GM12878 (cell line): ENCODE measurements at regions not wholly inside any gene's neighbourhood (a gene's known extent, or its start where the extent isn't known, plus 50 kb on each side); places are given as distances from the start of the nearest gene placed in this dataset.

ENCODE experiments used
- ATAC-seq: fragments of 200-7000 bp; cut with Tn5 transposase; 3 replicates; pipeline ENCODE4 v1.9.1; 2020; ENCODE audit warnings: mild to moderate bottlenecking, moderate library complexity
- BruUV-seq: library from RNA; stranded (reverse); fragments of 400-500 nt; replicated peaks from 2 replicates; lab custom pipeline; 2021; lab: Mats Ljungman, UMichigan
- CTCF ChIA-PET: fragments of 300-600 bp; sonication (Branson Sonifier 250); formaldehyde crosslinking; extraction: SDS; loops from one replicate; lab custom pipeline; 2021; ENCODE audit warnings: inconsistent platforms; lab: Yijun Ruan, JAX
- POLR2A ChIA-PET: fragments of 350-600 bp; formaldehyde crosslinking; extraction: SDS; loops from one replicate; lab custom pipeline; 2021; ENCODE audit warnings: inconsistent platforms; lab: Charles Lee
- RAD21 ChIA-PET: fragments of 300-600 bp; sonication (Branson Sonifier 250); formaldehyde crosslinking; loops from one replicate; lab custom pipeline; 2023; ENCODE audit warnings: antibody characterized with exemption; ENCODE audit not compliant: unreplicated experiment; lab: Charles Lee
- SMC1A ChIA-PET: fragments of 300-600 bp; sonication (Branson Sonifier 250); formaldehyde crosslinking; loops from one replicate; lab custom pipeline; 2023; ENCODE audit not compliant: unreplicated experiment, uncharacterized antibody; lab: Charles Lee
- DNase-seq: peaks from one replicate; pipeline ENCODE4 v3.0.0-alpha.2; 2011; ENCODE audit warnings: low read depth, low spot score
- FAIRE-seq: peaks from 3 replicates; lab custom pipeline; 2011; peaks lifted over from hg19 to GRCh38; lab: Jason Lieb, UNC
- H2AFZ ChIP-seq: 2 replicates; pipeline ENCODE4 v1.6.0; 2011; ENCODE audit warnings: low read depth, low read length, control low read depth; ENCODE audit not compliant: control insufficient read depth
- H3K27ac ChIP-seq: 2 replicates; pipeline ENCODE4 v1.5.1; 2011; ENCODE audit warnings: control low read depth; ENCODE audit not compliant: control insufficient read depth, insufficient read depth
- H3K27me3 ChIP-seq, 2 experiments: replicated peaks in 1 of 2; 2 replicates each; pipeline versions ENCODE4 v1.6.0 to v1.6.1; 2011; ENCODE audit warnings: low read length in 1 of 2; ENCODE audit not compliant: control insufficient read depth in 2 of 2, insufficient read depth in 2 of 2
- H3K36me3 ChIP-seq, 2 experiments: 2 replicates each; pipeline ENCODE4 v1.5.1; 2011; ENCODE audit warnings: low read length in 1 of 2; ENCODE audit not compliant: control insufficient read depth in 2 of 2, insufficient read depth in 2 of 2
- H3K4me1 ChIP-seq: 2 replicates; pipeline ENCODE4 v1.6.1; 2011; ENCODE audit warnings: mild to moderate bottlenecking, low read length, moderate library complexity, mixed read lengths; ENCODE audit not compliant: control insufficient read depth, insufficient read depth
- H3K4me2 ChIP-seq: 2 replicates; pipeline ENCODE4 v1.6.0; 2011; ENCODE audit warnings: control low read depth; ENCODE audit not compliant: control insufficient read depth, insufficient read depth
- H3K4me3 ChIP-seq: fragments of 200-600 bp; sonication (generic); 2 replicates; pipeline ENCODE4 v1.5.1; 2016
- H3K79me2 ChIP-seq: 2 replicates; pipeline ENCODE4 v1.6.0; 2011; ENCODE audit warnings: low read length; ENCODE audit not compliant: control insufficient read depth, insufficient read depth
- H3K9ac ChIP-seq: 2 replicates; pipeline ENCODE4 v1.8.0; 2011; ENCODE audit warnings: low read length, control low read depth, mixed read lengths; ENCODE audit not compliant: control insufficient read depth, insufficient read depth
- H3K9me3 ChIP-seq: replicated peaks from 3 replicates; pipeline ENCODE4 v1.5.1; 2011; ENCODE audit warnings: mild to moderate bottlenecking, low read length; ENCODE audit not compliant: control insufficient read depth, insufficient read depth
- H4K20me1 ChIP-seq: 2 replicates; pipeline ENCODE4 v1.6.0; 2011; ENCODE audit not compliant: control insufficient read depth, insufficient read depth
- CBFB ChIP-seq: IDR thresholded peaks from 2 replicates; pipeline ENCODE4 v1.6.1; 2016; ENCODE audit warnings: antibody characterized with exemption, low read depth
- EGR1 ChIP-seq, 2 experiments: IDR thresholded peaks; 1 replicate in 1 of 2; 2 replicates in 1 of 2; pipeline ENCODE4 v1.6.1; 2011 to 2012; ENCODE audit warnings: low read depth in 2 of 2, low read length in 2 of 2, borderline replicate concordance in 1 of 2, mild to moderate bottlenecking in 1 of 2, moderate library complexity in 1 of 2
- JUND ChIP-seq: IDR thresholded peaks from 2 replicates; pipeline ENCODE4 v1.6.1; 2012; ENCODE audit warnings: low read depth, mild to moderate bottlenecking, low read length, improper control_type of control experiment, moderate library complexity
- MEF2A ChIP-seq: IDR thresholded peaks from 2 replicates; pipeline ENCODE4 v1.6.1; 2011; ENCODE audit warnings: low read depth, mild to moderate bottlenecking, low read length, moderate library complexity; ENCODE audit not compliant: insufficient read depth
- MXI1 ChIP-seq: fragments of 150-350 bp; IDR thresholded peaks from 2 replicates; pipeline ENCODE4 v1.6.1; 2011; ENCODE audit warnings: low read depth, mild to moderate bottlenecking, inconsistent platforms, low read length, improper control_type of control experiment
- NFXL1 ChIP-seq: fragments of 450-650 bp; IDR thresholded peaks from 2 replicates; pipeline ENCODE4 v1.6.1; 2017; ENCODE audit warnings: antibody characterized with exemption, mild to moderate bottlenecking, borderline replicate concordance
- NFYA ChIP-seq: IDR thresholded peaks from 2 replicates; pipeline ENCODE4 v1.6.1; 2011; ENCODE audit warnings: low read depth, mild to moderate bottlenecking, low read length, improper control_type of control experiment, borderline replicate concordance
- NR2C1 ChIP-seq: fragments of 450-650 bp; IDR thresholded peaks from 2 replicates; pipeline ENCODE4 v1.6.1; 2017; ENCODE audit warnings: antibody characterized with exemption, mild to moderate bottlenecking, moderate library complexity
- TCF12 ChIP-seq: IDR thresholded peaks from 2 replicates; pipeline ENCODE4 v1.6.1; 2011; ENCODE audit warnings: low read depth, mild to moderate bottlenecking, low read length
- ZBTB33 ChIP-seq: fragments of 450-650 bp; IDR thresholded peaks from 2 replicates; pipeline ENCODE4 v1.6.1; 2017; ENCODE audit warnings: mild to moderate bottlenecking
- WGBS: methylation state at CpG from one replicate; pipeline ENCODE4 v1.1.6; 2016; ENCODE audit warnings: low lambda C conversion rate; ENCODE audit not compliant: insufficient replicate concordance, insufficient coverage; ENCODE audit errors: missing lambda C conversion rate; 5-methylcytosine and 5-hydroxymethylcytosine counted together
- in situ Hi-C: fragments of 300-500 bp; cut with MboI; formaldehyde crosslinking; loops from 9 replicates; pipeline ENCODE4 v1.14.3; 2018; ENCODE audit warnings: mixed read lengths
- intact Hi-C: fragments of 100-400 bp; cut with micrococcal nuclease; formaldehyde crosslinking; loops from one replicate; pipeline ENCODE4 v1.14.2; 2022; ENCODE audit not compliant: unreplicated experiment
- TF ChIP-seq, protein P1 (sequence below), 3 experiments: IDR thresholded peaks in 2 of 3; conservative IDR thresholded peaks in 1 of 3; 2 replicates each; pipeline ENCODE4 v1.5.1; 2011; ENCODE audit warnings: low read depth in 3 of 3, low read length in 3 of 3, mild to moderate bottlenecking in 3 of 3, control low read depth in 2 of 3, moderate library complexity in 2 of 3, inconsistent platforms in 1 of 3, mixed read lengths in 1 of 3; ENCODE audit not compliant: control insufficient read depth in 2 of 3, insufficient read depth in 1 of 3; ENCODE audit errors: extremely low read depth in 1 of 3

DNA sequence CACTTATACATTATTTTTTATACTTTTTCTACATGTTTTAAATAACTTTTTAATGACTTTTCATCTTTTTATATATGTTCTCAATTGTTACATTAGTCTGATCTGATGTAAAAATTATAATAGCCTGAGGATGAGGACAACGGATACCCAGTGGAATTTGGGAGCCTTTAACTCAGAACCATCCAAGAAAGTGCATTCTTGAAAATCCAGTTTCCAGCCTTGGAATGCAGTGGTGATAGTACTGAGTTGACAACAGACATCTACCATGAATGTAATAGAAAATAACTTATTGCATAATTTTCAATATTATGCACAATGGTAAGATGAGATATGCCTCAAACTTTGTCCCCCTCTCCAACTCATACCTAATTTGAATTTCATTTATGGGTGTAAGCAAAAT, 120.7 kb upstream of the ZC3H15 start:
- POLR2A ChIA-PET, result no interaction called here
- DNase-seq (no peak), FAIRE-seq (no peak), ATAC-seq (no peak)
- H3K4me3 ChIP-seq, result no peak overlapping the region
- no peaks in the 10 kb centered on the region; the same call in 2 of the 3 replicates for H3K9me3 ChIP-seq
- no peak for TF ChIP-seq CBFB
- TF ChIP-seq, protein P1, sequence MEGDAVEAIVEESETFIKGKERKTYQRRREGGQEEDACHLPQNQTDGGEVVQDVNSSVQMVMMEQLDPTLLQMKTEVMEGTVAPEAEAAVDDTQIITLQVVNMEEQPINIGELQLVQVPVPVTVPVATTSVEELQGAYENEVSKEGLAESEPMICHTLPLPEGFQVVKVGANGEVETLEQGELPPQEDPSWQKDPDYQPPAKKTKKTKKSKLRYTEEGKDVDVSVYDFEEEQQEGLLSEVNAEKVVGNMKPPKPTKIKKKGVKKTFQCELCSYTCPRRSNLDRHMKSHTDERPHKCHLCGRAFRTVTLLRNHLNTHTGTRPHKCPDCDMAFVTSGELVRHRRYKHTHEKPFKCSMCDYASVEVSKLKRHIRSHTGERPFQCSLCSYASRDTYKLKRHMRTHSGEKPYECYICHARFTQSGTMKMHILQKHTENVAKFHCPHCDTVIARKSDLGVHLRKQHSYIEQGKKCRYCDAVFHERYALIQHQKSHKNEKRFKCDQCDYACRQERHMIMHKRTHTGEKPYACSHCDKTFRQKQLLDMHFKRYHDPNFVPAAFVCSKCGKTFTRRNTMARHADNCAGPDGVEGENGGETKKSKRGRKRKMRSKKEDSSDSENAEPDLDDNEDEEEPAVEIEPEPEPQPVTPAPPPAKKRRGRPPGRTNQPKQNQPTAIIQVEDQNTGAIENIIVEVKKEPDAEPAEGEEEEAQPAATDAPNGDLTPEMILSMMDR (IDR thresholded peaks at IDR 0.05 in 2 of 3, conservative IDR thresholded peaks at IDR 0.05 in 1 of 3; ENCODE audit: control insufficient read depth in 2 of 3, extremely low read depth in 1 of 3, insufficient read depth in 1 of 3, low read depth in 3 of 3, low read length in 3 of 3), result no peak
- no peak for TF ChIP-seq NFYA
- no peak for TF ChIP-seq JUND
- no peak for TF ChIP-seq MXI1
- TF ChIP-seq TCF12, result no peak
- no peak for TF ChIP-seq NR2C1
- no peak for TF ChIP-seq NFXL1
- TF ChIP-seq ZBTB33, result no peak
- TF ChIP-seq MEF2A, result no peak
- TF ChIP-seq EGR1 (IDR thresholded peaks at IDR 0.05; ENCODE audit: borderline replicate concordance in 1 of 2, low read depth in 2 of 2, low read length in 2 of 2), result no peak
- H3K4me1 ChIP-seq, result no peaks in the 10 kb centered on the region
- RAD21 ChIA-PET, result no interaction called here
- in situ Hi-C loops, result no loop called here
- intact Hi-C loops, result no loop called here
- H3K4me2 ChIP-seq, result no peak overlapping the region
- no peak overlapping the region for H3K9ac ChIP-seq
- H3K27me3 ChIP-seq, result no peaks in the 10 kb centered on the region
- no peak overlapping the region for H3K27ac ChIP-seq
- no peaks in the 10 kb centered on the region for H3K36me3 ChIP-seq
- no TSS peak for BruUV-seq
- SMC1A ChIA-PET, result no interaction called here
- no peaks in the 10 kb centered on the region for H4K20me1 ChIP-seq
- H2AFZ ChIP-seq, result no peak overlapping the region
- no peaks in the 10 kb centered on the region for H3K79me2 ChIP-seq
- 80% methylated on average over 1 of the region's 1 CpG for WGBS
- CTCF ChIA-PET, result no interaction called here
